Stimulated activated CD4-positive, alpha-beta T cell treated with anti-CD3 and anti-CD28 coated beads, Interleukin-12 subunit alpha, Interleukin-12 subunit beta, amount 100 ng/mL, for 48 hours (primary cell): ENCODE measurements at regions not wholly inside any gene's neighbourhood (a gene's known extent, or its start where the extent isn't known, plus 50 kb on each side); places are given as distances from the start of the nearest gene placed in this dataset.

Experiments
- DNase-seq, 3 donors: peaks; one replicate each; pipeline ENCODE4 v3.0.0-alpha.2; 2020; ENCODE audit warnings: low read depth in 2 of 3, low spot score in 1 of 3

DNA sequence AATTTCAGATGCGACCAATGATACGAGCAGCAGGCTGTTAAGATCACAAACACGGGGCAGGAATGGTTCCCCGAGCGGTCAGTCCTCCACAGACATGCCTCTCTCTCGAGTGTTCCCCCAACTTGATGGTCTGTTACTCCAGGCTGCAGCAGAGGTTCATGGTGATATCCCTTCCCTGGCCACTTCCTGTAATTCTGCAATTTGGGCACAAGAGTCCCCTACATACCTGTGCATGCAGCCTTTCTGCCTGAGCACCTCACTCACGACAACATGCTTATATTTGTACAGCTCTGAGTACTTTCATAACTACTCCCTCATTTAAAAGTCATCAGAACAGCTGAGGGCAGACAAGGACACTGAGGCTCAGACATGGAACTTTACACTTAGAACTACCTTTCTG, 408.1 kb upstream of the NR2F2 start:
- DNase-seq, result no peak

DNA sequence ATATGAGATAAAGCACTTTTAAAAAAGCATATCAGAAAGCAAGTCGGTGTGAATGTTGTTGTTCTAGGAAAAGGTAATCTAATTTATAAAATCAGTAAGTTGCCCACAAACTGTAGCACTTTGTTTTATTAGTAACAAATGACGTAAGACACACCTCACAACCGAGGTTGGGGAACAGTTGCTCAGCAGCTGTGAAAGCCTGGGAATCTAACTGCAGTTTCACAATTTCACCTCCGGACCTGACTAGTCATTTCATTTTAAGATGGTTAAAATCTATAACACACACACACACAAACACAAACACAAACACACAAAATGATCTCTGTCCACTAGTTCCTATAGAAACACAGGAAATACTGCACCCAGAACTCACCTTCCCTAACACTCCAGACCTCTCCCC, 406.7 kb upstream of the NR2F2 start:
- no peak for DNase-seq

DNA sequence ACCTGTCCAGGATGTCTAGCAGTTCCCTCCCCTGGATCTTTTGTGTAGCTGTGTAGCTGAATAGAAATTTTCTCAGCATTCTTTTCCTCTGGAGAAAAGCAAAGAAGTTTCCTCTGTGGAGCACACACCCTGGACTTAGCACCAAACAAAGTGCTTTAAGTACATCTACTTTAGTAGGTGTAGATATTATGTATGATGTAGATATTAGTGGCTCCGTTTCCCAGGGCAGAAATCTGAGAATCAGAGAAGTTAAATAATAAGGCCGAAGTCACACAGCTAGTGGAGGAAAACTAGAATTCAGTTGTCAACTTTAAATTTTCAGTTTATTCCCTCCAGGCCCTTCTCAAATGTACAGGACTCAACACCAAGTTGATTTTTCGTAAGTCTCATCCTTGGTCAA, 401.7 kb upstream of the NR2F2 start:
- DNase-seq, result no peak

DNA sequence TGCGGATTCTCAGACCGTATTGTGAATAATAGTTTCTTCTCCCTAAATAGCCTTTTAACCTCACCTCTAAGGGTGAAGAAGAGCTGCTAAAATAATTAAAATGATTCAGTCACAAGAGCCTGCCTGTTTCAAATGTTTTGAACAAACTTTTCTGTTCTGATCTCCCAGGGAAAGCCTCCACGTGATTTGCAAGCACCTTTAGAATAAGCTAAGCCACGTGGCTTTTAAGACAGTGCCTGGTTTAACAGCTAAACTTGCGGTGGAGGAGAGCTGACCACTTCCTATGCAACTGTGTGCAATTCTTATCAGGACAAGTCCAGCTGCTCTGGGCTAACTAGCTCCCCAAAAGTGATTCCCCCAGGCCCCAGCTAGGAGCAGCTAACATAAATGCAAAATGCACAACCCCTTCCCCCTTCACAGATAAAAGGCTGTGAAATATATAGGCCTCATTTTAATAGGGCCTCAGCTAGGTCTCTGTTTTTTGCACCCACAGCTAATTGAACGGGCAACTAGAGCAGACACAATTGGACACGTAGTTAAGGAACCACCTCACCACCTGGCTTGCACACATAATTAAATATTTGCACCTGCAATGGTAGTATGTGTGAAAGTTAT, 401.2 kb upstream of the NR2F2 start:
- DNase-seq, result no peak

DNA sequence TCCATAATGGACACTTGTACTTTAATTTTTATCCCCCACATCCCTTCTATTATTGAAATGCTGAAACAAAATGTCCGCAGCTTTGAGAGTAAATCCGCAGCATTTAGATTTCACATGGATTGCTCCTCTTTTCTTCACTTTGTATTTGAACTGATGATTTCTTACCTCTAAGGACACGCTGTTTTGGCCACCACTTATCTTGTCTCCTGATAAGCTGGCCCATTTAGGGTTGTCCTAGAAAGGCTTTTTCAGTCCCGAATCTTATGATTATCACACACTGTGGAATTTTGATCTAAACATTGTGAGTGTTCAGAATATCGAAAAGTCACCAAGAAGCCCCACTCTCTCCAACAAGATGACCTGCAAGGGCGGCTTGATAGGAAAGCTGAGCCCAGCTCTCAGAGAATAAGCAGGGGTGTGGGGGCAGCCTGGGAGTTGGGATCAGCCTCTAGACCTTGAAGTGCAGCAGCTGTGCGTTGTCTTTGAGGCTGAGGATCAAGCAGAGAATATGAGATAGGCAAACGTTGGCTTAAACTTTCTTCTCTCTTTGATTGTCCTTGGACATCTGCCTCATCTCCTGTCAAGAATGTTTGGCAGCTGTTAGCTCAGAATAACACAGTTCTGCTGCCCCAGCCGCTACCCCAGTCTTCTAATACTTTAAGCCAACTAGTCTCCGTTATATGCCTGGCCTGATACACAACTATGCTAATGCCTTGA, 399.7 kb upstream of the NR2F2 start:
- DNase-seq, result no peak

DNA sequence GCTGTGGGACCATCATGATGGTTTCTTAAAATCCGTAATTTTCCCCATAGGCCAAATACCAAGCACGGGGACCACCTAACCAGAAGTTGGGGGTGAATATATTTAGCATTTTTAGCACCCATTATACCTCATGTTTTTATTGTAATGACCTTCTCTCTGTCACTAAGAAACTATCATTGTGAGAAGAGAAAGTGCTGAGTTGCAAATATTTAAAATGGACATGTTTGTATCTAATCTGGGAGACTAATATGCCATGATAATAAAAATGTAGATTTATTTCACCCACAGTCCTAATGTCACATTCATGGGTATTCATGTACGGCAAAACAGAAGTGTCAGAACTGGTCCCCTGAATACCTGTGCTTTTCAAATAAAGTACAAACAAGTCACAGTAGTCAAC, 398.9 kb upstream of the NR2F2 start:
- no peak for DNase-seq

DNA sequence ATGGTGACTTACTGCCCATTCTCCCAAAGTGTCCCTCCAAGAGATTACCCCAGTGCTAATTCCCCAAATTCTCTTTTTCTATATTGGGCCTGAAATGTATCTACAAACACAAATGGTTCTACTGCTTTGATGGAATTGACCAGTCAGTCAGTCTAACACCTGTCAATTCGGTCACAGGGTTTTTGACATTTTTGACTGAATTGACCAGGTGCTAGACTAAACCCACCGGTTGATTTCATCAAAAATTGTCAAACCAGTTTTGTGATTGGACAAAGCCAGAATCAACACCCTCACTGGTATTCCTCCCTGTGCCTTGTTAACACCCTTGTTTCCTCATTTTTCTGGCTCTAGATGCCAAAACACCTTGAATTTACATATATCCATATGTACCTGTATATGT, 398.4 kb upstream of the NR2F2 start:
- DNase-seq, result no peak

DNA sequence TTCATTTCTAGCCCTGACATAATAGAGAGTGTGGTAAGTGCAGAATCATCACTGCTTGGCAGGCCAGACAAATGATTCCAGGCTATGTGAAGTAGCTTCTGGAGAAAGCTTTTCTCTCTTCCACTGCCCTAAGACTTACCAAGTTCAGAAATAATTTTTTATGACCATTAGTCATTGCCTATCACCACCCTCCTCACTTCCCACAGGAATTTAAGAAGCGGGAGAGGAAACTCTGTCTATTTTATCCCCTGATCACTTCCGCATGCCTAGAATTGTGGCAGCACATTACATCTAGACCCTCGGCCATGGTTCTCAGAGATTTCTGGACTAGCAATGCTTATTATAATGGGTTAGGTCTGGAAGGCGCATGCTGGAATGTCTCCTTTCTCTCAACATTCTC, 397.8 kb upstream of the NR2F2 start:
- no peak for DNase-seq

DNA sequence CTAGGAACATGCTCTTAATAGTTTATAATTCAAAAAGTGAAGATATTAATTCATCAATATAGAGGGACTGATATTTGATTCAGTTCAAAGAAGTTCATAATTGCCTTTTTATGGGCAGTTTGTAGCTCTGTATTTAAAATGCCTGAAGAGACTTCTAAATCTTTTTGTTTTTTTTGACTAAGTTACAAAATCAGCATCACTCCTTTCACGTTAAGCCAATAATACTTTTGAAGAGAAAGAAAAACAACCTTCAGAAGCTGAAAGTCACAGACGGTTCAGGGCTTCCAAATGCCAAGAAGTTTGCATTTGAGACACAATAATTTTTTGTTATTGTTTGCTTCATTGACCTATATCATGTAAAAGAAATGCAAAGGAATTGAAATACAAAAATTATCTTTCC, 394.6 kb upstream of the NR2F2 start:
- no peak for DNase-seq

DNA sequence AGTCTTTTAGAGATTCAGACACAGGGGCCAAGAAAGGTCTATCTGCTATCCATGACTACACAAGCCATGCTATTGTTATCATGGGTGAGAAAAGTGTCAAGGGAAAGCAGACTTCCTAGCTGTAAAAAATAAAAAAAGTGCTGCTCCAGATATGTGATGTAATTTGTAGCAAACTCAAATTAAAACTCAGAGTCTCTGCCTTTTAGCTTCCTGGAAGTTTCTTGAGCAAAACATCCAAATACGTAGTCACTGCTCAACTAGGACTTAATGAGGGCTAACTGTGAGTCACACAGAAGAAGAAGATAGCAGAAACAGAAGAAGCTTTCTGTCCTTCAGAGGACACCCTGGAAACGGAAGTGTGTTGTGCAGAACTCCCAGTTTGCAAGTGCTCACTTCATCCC, 393.4 kb upstream of the NR2F2 start:
- DNase-seq, result no peak

DNA sequence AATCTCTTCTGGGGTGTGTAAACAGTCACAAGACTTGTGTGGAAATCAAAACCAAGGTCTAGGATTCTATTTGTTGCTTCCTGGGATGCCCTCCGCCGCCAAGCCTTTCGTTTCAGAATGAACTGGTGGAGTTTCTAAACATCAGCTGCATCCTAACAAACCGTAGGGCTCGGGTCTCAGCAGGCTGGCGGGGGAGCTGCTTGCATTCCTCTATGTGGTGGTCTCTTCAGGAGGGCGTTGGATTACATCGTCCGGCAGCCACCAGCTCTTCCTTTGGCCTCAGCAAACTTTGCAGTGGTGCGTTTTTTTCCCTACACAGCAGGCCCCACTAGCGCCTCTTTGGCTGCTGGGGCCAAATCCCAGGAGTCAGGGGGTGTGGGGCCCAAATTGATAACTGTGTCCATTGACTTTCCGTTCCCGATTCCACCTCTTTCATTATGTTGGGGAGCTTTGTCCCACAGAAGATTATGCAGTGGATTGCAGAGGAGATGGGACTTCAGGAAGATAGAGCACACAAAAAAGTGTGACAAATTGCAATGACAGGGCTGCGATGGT, 390.0 kb upstream of the NR2F2 start:
- no peak for DNase-seq

DNA sequence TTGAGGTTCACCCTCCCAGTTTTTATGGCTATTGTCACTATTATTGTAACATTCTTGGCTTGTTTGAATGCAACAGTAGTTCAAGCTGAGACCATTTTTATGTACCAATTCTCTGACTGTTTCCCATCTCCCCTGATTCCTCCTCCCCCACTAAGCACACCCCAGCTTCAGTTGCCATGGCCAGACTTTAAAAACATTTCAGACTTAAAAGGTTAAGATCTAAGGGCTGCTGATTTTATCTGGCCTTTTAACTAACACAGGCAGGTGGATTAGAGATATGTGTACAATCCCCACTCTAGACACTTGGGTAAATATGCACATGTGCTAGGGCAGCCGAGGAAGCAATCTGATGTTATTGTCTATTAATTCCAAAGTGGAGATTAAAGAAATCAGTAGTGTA, 386.3 kb upstream of the NR2F2 start:
- DNase-seq, result no peak

DNA sequence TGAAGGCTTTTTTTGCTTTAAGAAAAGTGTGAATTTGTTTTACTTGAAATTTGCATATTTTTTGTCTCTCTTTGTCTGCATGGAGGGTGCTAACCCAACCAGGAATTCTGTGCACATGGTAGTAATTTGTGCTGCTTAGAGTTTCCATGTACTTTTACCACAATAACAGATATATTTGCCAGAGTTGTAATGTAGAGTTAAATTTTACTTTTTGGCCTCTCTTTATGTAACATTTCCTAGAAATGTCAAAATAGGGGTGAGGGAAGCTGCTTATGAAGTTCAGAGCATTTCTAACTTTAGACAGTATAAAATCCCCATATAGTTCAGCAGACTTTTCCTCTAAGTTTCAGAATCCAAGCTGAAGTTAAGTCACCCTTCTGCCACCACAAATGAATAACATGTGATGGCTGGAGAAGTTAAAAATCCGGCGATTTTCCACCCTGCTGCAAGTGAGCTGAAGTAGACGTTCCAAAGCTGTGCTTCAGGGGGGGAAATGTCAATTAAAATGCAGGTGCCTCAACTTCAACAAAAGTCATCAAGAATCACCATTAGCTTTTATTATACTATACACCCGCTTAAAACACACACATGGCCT, 385.7 kb upstream of the NR2F2 start:
- no peak for DNase-seq

DNA sequence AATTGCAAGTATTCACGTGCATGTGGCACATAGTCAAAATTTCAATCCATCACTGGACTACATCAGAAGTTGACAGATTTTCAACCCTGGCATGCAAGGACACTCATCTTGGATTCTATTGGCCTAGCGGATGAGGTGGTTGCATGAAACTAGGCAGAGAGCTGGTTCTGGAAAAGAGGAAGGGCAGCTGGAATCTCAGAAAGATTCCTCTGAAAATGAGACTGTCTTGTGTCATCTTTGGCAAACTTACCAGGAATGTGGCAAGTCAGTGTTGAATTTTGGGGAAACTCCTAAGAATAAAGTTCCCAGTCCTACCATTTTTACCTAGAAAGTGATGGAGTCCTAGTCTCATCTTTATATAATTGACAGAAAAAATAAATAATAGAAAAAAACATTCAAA, 384.3 kb upstream of the NR2F2 start:
- DNase-seq, result no peak

DNA sequence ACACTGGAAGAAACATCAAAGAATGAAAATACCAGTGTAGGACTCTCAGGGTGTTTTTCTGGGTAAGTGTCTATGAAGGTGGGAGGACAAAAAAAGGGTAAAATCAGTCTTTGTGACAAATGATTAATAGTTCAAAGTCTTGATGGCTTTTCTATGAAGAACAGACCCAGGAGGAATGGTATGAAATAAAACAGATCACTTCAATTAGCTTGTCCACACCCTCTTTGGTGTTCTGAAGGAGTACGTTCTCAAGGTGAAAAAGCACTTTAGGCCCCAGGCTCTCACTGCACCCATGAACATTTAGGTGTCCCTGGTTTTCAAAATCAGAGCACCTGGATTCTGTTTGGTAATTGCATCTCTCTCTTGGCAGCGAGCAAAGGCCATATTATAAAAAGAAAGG, 383.6 kb upstream of the NR2F2 start:
- DNase-seq, result no peak

DNA sequence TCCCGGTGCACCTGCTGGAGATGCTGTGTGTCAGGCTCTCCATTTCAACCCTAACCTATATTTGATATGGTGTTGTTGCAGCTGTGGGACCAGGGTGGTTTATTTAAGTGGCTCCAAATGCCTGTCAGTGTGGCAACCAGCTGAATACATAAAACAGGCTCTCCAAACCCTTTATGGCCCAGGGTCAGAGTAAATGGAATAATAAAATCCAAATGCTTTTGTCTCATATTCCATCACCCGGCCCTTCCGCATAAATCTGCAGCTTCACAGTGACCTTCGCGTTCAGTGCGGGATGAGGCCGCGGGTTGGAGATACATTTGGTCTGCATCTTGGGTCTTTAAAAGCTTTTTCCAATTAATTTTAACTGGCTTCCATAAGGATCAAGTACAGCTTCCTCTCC, 382.1 kb upstream of the NR2F2 start:
- no peak for DNase-seq

DNA sequence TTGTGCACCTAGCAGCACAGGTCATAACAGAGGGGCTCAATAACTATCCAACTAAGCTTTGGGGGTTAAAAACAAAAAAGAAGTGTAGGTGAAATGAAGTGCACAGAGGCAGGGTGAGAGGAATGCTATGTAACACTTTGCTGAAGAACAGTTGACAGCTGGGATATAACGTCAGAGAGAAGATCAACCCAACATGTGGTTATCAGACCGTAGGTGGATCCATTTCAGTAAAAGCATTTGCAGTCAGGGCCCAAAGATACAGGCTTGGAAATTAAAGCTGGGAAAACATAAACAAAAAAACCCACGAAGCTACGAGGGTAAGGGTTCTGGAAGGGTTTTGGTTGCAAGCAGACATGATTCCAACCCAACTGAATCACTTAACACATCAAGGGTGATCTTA, 377.5 kb upstream of the NR2F2 start:
- no peak for DNase-seq

DNA sequence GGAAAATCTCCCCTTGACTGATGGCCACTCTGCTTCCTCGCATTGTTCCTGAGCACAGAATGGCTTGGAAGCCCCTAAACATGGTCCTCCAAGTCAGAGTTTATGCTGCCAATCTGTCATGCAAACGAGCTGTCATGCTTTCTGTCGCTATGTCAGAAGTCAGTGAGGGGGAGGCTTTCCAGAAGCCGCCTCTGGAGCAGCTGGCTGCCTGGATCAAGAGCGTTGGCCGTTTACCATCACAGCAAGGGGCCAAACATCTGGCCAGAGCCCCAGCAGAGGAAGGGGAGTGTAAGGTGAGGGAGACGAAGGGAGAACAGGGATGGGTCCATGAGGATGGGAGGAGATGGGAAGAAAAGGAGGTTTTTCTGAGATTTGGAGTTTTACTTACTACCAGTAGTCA, 372.6 kb upstream of the NR2F2 start:
- DNase-seq, result no peak

DNA sequence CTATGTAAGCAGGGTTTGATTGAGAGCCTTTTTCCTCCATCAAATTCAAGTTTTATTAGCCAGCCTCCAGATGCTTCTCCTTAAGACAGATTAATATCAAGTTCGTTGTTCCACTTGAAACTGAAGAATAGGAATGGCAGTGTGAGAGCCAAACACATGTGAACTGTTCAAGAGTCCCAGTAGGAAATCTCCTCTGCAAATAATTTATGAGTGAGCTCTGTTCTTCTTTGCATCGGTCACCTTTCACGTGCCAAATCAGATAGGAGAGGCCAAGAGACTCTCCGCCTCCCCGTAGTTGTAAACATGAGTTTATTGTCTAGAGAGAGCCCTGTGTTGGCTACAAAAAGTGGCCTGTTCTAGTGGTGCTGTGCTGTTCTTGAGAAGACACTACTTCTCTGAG, 372.1 kb upstream of the NR2F2 start:
- no peak for DNase-seq

DNA sequence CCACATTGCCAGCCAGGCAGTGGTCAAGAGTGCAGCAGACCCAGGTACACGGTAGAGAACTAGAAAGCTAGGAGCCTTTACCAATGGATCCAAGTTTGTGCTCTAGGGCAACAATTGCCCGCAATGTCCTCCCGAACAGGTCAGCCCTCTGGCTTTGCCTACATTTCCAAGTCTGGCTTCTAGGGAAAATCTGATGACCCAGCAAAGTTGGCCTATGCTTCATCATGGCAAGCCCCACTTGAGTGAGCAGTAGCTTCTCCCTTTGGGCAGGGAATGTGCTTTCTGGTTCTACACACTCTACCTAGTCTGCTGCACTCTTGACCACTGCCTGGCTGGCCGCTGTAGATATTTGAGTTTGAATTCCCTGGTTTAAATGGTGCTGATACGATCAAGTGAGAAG, 361.6 kb upstream of the NR2F2 start:
- no peak for DNase-seq

DNA sequence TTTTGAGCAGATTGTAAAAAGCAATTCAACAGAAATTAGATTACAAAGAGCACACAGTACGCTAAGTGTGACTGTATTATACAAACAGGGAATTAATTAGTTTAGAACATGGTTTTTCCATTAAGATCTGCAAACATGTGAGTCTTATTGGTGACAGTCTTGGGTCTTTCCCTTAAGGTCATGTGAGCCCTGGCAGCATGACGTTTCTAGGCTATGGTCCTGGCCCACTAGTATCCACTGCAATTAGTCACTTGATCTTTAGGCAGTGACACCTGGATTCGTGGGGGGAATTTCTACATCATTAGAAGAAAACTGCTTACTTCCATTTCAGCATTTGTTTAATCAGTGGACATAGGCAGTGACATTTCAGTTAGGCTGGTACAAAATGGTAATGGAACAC, 360.2 kb upstream of the NR2F2 start:
- DNase-seq, result no peak

DNA sequence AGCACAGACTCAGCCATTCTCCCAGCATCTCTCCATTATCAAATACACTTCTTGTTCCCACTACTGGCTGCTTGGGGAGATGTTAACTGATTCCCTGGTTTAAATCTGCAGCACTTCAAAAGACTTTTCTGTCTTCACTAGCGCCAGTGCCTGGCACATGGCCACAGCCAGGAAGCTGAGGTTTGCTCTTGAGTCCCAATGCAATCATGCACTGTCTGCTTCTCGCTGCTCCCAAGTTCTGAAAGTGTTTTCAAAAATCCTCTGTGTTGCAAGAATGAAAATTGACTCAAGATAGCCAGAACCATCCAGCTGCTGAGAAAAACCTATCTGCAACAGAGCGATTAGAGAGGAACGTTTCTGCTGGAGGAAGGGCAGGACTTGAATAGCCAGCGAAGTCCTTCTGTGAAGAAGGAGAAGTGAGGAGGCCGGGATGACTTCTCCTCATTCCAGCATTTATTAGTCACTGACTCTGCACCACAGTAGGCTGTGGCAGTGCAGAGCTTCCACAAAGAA, 358.4 kb upstream of the NR2F2 start:
- DNase-seq, result no peak
